Natural killer cell treated with Interleukin-12 subunit alpha and Interleukin-12 subunit beta and Interleukin-15 and Interleukin-18, amount 100 ng/mL, for 72 hours (primary cell): ENCODE measurements at regions not wholly inside any gene's neighbourhood (a gene's known extent, or its start where the extent isn't known, plus 50 kb on each side); places are given as distances from the start of the nearest gene placed in this dataset.

Source experiments
- ATAC-seq, 2 donors: fragments of 150-1000 bp; cut with Tn5 transposase in 1 of 2; sonication (Bioruptor Pico), chemical (Tn5 transposase) in 1 of 2; 2 replicates each; pipeline ENCODE4 v1.10.0; 2021
- DNase-seq: peaks from one replicate; pipeline ENCODE4 v3.0.0; 2022; ENCODE audit warnings: low spot score
- H3K27ac Mint-ChIP-seq, 2 donors: 1 replicate in 1 of 2; 2 replicates in 1 of 2; pipeline ENCODE4 v1.8.0; 2022; ENCODE audit warnings: mixed read lengths in 2 of 2, mild to moderate bottlenecking in 1 of 2, moderate library complexity in 1 of 2
- H3K27me3 Mint-ChIP-seq, 2 donors: 1 replicate in 1 of 2; 2 replicates in 1 of 2; pipeline ENCODE4 v1.8.0; 2022; ENCODE audit warnings: mixed read lengths in 2 of 2
- H3K36me3 Mint-ChIP-seq: one replicate; pipeline ENCODE4 v1.8.0; 2022; ENCODE audit warnings: mixed read lengths
- H3K4me1 Mint-ChIP-seq, 2 donors: 1 replicate in 1 of 2; 2 replicates in 1 of 2; pipeline ENCODE4 v1.8.0; 2022; ENCODE audit warnings: low read depth in 2 of 2, mixed read lengths in 2 of 2, mild to moderate bottlenecking in 1 of 2
- H3K4me3 Mint-ChIP-seq: one replicate; pipeline ENCODE4 v1.8.0; 2022; ENCODE audit warnings: mixed read lengths
- H3K9me3 Mint-ChIP-seq: 2 replicates; pipeline ENCODE4 v1.8.0; 2022; ENCODE audit warnings: mixed read lengths

DNA sequence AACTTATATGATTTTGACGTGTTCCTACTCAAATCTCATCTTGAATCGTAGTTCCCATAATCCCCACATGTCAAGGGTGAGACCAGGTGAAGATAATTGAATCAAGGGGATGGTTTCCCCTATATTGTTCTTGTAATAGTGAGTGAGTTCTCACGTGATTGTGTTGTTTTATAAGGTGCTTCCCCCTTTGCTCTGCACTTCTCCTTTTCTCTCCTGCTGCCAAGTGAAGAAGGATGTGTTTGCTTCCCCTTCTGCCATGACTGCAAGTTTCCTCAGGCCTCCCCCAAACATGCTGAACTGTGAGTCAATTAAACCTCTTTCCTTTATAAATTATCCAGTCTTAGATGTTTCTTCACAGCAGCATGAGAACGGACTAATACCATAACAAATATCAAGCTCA lies 83.2 kb downstream of the MANEA start:
- Mint-ChIP-seq H3K27me3 (no peaks in the 10 kb centered on the region), H3K36me3 (no peaks in the 10 kb centered on the region), H3K27ac (no peak overlapping the region), H3K4me3 (no peak overlapping the region), H3K9me3 (peaks cover 13% of the 10 kb centered on the region), H3K4me1 (no peaks in the 10 kb centered on the region)
- ATAC-seq (no peak), DNase-seq (no peak)

DNA sequence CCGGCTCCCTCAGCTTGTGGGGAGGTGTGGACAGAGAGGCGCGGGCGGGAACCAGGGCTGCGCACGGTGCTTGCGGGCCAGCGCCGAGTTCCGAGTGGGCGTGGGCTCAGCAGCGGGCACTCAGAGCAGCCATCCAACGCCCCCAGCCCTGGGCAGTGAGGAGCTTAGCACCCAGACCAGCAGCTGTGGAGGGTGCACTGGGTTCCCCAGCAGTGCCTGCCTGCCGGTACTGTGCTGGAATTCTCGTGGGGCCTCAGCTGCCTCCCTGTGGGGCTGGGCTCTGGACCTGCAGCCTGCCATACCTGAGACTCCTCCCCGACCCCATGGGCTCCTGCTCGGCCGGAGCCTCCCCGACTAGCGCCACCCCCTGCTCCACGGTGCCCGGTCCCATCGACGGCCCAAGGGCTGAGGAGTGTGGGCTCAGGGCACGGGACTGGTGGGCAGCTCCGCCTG lies 92.7 kb downstream of the MANEA start:
- Mint-ChIP-seq H3K36me3 (no peaks in the 10 kb centered on the region), H3K27me3 (no peaks in the 10 kb centered on the region), H3K4me1 (no peaks in the 10 kb centered on the region), H3K4me3 (no peak overlapping the region), H3K9me3 (peaks cover 7% of the 10 kb centered on the region), H3K27ac (no peak overlapping the region)
- DNase-seq (no peak), ATAC-seq (no peak)

DNA sequence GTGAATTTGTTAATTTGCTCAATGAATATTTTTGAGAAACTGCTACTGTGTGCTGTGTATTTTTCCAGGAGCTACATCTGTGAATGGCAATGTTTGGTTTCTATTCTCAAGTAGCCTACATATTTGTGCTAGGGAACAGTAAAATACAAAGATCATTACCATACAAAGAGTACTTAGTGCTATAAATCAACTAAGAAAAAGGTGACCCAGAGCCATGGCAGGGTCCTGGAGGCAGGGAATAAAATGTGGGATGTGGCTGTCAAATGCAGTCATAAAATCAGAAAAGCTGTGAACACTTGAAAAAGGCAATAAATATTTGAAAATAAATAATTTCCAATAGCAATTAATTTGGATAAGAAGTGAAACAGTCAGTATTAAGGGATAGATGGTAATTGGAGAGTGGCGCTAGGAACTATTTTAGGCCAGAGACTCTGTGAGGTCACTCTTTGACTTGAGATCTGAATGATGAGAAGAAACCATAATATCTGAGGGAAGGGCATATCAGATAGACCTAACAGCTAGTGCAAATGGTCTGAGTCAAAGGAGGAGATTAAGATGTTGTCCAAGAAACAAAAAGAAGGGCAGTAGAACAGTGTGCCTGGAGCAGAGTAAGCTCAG lies 98.8 kb downstream of the MANEA start:
- no peak overlapping the region for H3K27ac Mint-ChIP-seq
- no peaks in the 10 kb centered on the region for H3K36me3 Mint-ChIP-seq
- no peak for DNase-seq
- H3K4me3 Mint-ChIP-seq: no peak overlapping the region
- H3K4me1 Mint-ChIP-seq: no peaks in the 10 kb centered on the region
- H3K27me3 Mint-ChIP-seq: no peaks in the 10 kb centered on the region
- no peak for ATAC-seq
- peaks cover 2% of the 10 kb centered on the region for H3K9me3 Mint-ChIP-seq

DNA sequence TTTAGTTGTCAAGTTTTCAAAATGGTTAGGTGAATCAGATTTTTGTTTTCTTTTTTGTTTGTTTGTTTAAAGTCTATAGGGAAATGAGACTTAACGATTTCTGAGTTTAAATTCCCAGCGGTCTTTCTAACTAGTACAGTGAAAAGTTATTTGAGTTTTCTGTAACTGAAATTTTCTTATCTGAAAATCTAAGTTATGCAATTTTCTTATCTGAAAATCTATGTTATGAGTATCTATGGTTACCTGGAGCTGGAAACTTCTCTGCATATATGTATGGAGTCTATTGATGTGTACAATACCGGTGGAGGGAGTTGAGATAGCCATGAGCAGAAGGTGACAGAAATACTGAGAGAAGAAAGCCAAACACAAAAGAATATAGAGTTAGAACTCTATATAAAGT lies 102.6 kb downstream of the MANEA start:
- Mint-ChIP-seq H3K27me3 (no peaks in the 10 kb centered on the region), H3K36me3 (no peaks in the 10 kb centered on the region), H3K4me1 (no peaks in the 10 kb centered on the region), H3K9me3 (no peaks in the 10 kb centered on the region), H3K27ac (no peak overlapping the region), H3K4me3 (no peak overlapping the region)
- no peak for ATAC-seq
- DNase-seq: no peak

DNA sequence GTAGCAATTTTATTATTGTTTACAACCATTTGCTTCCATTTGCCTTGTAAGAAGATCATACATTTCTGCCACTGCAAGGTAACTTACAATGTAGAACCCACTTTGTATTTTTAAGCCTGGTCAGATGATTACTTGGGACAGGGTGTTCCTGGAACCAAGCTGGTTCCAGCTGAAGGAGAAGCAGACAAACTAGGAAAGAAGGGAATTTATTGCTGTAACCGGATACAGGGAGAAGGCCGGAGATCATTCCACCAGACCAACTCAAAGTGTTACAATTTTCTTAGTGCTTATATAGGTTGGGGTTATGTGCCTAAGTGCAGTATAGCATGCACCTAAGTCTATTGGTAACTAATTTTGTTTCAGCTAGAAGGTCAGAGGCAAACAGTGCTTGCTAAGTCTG lies 104.4 kb downstream of the MANEA start:
- Mint-ChIP-seq H3K27me3 (no peaks in the 10 kb centered on the region), H3K4me1 (no peaks in the 10 kb centered on the region), H3K9me3 (no peaks in the 10 kb centered on the region), H3K27ac (no peak overlapping the region), H3K4me3 (no peak overlapping the region), H3K36me3 (no peaks in the 10 kb centered on the region)
- DNase-seq: no peak
- ATAC-seq: no peak

DNA sequence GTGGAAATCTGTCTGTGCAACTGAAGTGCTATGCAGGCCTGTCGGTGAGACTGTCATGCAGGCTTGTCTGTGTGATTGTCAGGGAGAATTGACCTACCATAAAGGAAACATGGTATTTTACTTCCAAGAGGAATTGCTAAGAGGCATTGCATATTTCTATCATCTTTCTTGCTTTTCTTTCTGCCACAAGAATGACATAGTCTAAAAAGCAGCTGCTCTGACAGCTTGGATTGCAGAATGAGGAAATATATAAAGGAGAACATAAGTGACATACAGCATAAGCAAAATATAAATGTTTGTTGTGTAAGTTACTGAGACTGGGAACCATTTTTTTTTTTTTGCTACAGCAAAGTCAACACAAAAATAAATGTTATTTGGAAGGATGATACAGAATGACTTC lies 105.1 kb downstream of the MANEA start:
- no peaks in the 10 kb centered on the region for H3K4me1 Mint-ChIP-seq

DNA sequence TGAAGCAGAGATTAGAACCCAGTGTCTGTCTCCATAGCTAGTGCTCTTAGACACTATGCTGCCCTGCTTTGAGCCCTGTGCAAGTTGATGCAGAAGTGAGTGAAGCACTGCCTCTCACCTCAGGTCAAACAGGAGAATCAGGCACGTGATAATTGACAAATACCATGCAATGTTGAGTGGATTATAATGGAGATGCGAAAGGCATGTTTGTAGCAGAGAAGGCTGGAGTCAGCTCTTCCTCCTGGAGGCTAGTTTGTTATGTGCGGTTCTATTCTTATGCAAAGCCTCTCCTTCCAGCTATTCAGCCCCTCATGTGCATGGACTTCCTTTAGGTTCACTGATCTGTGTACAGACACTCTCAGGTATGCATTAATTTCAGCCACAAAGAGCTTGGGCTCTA lies 108.5 kb downstream of the MANEA start:
- H3K4me1 Mint-ChIP-seq: no peaks in the 10 kb centered on the region
- peaks cover 5% of the 10 kb centered on the region for H3K9me3 Mint-ChIP-seq
- no peak overlapping the region for H3K4me3 Mint-ChIP-seq
- H3K27ac Mint-ChIP-seq: no peak overlapping the region
- DNase-seq: no peak
- no peak for ATAC-seq
- H3K27me3 Mint-ChIP-seq: no peaks in the 10 kb centered on the region
- H3K36me3 Mint-ChIP-seq: no peaks in the 10 kb centered on the region

More for the DNA sequence above, 105.1 kb downstream of the MANEA start:
- no peak overlapping the region for H3K4me3 Mint-ChIP-seq
- H3K27ac Mint-ChIP-seq: no peak overlapping the region
- H3K36me3 Mint-ChIP-seq: no peaks in the 10 kb centered on the region
- DNase-seq (no peak), ATAC-seq (no peak)
- no peaks in the 10 kb centered on the region for H3K9me3 Mint-ChIP-seq
- H3K27me3 Mint-ChIP-seq: no peaks in the 10 kb centered on the region

DNA sequence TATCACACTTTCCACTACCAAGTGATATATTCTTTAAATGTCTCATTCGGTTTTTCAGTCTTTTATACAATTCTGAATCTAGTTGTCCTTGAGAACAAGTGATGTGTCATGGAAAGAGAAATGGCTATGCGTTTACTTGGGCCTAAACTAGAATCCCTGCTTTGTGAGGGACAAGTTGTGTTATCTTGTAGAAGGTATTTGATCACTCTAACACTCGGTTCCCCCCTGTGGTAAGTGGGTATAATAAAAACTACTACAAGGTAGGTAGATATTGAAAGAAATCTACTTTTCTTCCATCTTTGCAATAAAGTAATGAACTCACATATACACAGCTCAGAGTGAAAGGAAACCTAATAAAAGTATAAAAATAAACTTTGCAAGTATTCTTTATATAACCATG lies 108.9 kb downstream of the MANEA start:
- Mint-ChIP-seq H3K36me3 (no peaks in the 10 kb centered on the region), H3K9me3 (peaks cover 8% of the 10 kb centered on the region), H3K27ac (no peak overlapping the region), H3K27me3 (no peaks in the 10 kb centered on the region), H3K4me1 (no peaks in the 10 kb centered on the region), H3K4me3 (no peak overlapping the region)
- no peak for ATAC-seq
- no peak for DNase-seq

DNA sequence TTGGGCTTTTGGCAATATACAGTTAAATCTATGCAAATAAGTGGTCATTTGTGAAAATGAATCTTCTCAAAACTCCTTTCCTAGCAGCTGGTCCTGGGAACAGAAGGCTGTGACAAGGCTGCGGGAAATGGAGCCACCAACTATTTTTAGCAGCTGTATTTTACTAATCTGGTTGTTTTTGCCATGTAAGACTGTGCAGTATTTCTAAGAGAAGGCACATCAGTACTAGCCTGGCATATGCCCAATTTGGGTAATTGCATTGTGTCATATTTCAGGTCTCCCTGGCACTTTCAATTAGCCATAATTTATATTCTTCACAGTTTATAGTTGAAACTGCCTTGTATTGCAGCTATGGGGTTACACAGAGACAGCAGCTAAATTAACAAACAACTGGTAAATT lies 109.6 kb downstream of the MANEA start:
- no peaks in the 10 kb centered on the region for H3K36me3 Mint-ChIP-seq
- DNase-seq (no peak), ATAC-seq (no peak)
- no peaks in the 10 kb centered on the region for H3K27me3 Mint-ChIP-seq
- no peak overlapping the region for H3K27ac Mint-ChIP-seq
- peaks cover 8% of the 10 kb centered on the region for H3K9me3 Mint-ChIP-seq
- no peaks in the 10 kb centered on the region for H3K4me1 Mint-ChIP-seq
- no peak overlapping the region for H3K4me3 Mint-ChIP-seq

DNA sequence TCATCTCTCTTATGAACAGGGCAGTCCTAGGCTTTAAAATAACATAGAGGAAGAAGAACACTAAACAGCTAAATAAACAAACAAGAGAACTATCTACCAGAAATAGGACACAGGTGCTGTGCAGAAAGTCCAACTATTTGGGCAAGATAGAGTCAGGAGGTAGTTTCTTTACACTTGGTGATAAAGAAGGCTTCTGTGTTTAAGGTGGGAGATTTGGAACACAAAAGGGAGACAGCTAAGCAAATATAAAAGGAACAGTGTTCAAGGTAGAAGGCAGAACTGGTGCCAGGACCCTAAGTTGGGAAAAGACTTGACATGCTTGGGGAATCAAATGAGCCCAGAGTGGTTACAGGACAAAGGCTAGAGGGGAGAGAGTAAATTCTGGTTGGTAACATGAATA lies 110.5 kb downstream of the MANEA start:
- DNase-seq: no peak
- Mint-ChIP-seq H3K36me3 (no peaks in the 10 kb centered on the region), H3K27me3 (no peaks in the 10 kb centered on the region)

DNA sequence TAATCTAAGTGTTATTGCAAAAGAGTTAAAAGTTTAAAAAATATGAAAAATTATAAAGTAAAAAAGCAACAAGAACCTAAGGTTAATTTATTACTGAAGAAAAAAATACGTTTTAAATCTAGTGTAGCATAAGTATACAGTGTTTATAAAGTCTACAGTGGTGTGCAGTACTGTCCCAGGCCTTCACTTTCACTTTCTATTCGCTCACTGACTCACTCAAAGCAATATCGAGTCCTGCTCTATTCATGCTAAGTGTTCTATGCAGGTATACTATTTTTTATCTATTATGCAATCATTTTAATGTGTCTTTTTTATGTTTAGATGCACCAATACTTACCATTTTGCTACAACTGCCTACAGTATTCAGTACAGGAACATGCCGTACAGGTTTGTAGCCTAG lies 113.0 kb downstream of the MANEA start:
- Mint-ChIP-seq H3K9me3 (peaks cover 11% of the 10 kb centered on the region), H3K4me1 (no peaks in the 10 kb centered on the region), H3K27ac (no peak overlapping the region), H3K4me3 (no peak overlapping the region), H3K36me3 (no peaks in the 10 kb centered on the region), H3K27me3 (no peaks in the 10 kb centered on the region)
- ATAC-seq (no peak), DNase-seq (no peak)

More for the DNA sequence above, 110.5 kb downstream of the MANEA start:
- peaks cover 8% of the 10 kb centered on the region for H3K9me3 Mint-ChIP-seq
- no peak overlapping the region for H3K4me3 Mint-ChIP-seq
- ATAC-seq: no peak
- H3K27ac Mint-ChIP-seq: no peak overlapping the region
- H3K4me1 Mint-ChIP-seq: no peaks in the 10 kb centered on the region

DNA sequence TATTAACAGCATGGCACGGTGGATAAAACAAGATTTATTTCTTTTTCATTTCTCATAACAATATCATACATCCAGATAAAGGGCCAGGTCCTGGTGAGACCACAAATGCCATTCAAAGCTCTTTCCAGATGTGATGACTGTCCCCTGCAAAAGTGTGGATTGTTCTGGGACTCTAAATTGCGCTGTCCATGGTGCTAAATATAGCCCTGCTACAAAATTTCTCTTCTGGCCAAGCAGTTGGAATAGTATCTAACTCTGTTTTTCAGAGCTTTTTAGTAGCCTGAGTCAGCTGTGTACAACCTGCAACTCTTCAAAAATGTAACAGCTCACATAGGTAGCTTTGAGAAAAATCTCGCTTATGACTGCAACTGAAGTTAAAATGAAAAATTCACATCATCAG lies 115.8 kb downstream of the MANEA start:
- no peaks in the 10 kb centered on the region for H3K27me3 Mint-ChIP-seq
- ATAC-seq (no peak), DNase-seq (no peak)
- peaks cover 8% of the 10 kb centered on the region for H3K9me3 Mint-ChIP-seq
- no peaks in the 10 kb centered on the region for H3K4me1 Mint-ChIP-seq
- H3K36me3 Mint-ChIP-seq: no peaks in the 10 kb centered on the region
- no peak overlapping the region for H3K27ac Mint-ChIP-seq
- H3K4me3 Mint-ChIP-seq: no peak overlapping the region

DNA sequence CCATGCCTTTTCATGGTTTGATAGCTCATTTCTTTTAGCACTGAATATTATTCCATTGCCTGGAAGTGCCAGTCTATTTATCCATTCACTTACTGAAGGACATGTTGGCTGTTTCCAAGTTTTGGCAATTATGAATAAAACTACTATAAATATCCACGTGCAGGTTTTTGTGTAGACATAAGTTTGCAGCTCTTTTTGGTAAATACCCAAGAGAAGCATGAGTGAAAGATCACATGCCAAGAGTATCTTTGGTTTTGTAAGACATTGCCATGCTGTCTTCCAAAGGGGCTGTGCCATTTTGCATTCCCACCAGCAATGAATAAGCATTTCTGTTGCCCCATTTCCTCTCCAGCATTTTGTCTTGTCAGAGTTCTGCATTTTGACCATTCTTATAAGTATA lies 120.9 kb downstream of the MANEA start:
- Mint-ChIP-seq H3K36me3 (no peaks in the 10 kb centered on the region), H3K9me3 (peaks cover 9% of the 10 kb centered on the region), H3K27ac (no peak overlapping the region), H3K4me1 (no peaks in the 10 kb centered on the region), H3K27me3 (no peaks in the 10 kb centered on the region), H3K4me3 (no peak overlapping the region)
- DNase-seq (no peak), ATAC-seq (no peak)

DNA sequence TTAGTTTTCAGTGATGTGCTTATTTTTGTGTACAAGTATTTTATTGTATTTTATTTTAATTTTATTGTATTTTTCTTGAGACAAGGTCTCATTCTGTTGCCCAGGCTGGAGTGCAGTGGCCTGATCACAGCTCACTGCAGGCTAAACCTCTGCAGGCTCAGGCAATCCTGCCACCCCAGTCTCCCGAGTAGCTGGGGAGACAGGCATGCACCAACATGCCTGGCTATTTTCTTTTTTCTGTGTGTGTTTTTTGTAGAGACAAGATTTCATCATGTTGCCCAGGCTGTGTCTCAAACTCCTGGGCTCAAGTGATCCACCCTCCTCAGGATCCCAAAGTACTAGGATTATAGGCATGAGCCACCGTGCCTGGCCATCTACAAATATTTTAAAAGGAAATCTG lies 146.3 kb downstream of the MANEA start:
- Mint-ChIP-seq H3K4me3 (no peak overlapping the region), H3K4me1 (no peaks in the 10 kb centered on the region)

DNA sequence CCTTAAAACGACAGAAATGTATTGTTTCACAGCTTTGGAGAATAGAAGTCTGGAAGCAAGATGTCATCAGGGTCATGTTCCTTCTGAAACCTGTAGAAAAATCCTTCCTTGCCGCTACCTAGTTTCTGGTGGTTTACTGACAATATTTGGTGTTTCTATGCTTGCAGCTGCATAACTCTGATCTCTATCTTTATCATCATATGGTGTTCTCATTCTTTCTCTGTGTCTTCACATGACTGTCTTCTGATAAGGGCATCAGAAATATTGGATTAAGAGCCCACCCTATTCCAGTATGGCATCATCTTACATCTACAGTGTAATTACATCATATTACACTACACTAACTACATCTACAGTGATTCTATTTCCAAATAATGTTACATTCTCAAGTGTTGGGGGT lies 148.0 kb downstream of the MANEA start:
- peaks cover 3% of the 10 kb centered on the region for H3K9me3 Mint-ChIP-seq
- no peaks in the 10 kb centered on the region for H3K36me3 Mint-ChIP-seq
- no peak overlapping the region for H3K27ac Mint-ChIP-seq
- H3K4me3 Mint-ChIP-seq: no peak overlapping the region
- ATAC-seq (no peak), DNase-seq (no peak)
- no peaks in the 10 kb centered on the region for H3K27me3 Mint-ChIP-seq
- no peaks in the 10 kb centered on the region for H3K4me1 Mint-ChIP-seq

More for the DNA sequence above, 146.3 kb downstream of the MANEA start:
- Mint-ChIP-seq H3K27ac (no peak overlapping the region), H3K9me3 (peaks cover 13% of the 10 kb centered on the region), H3K36me3 (peaks cover 8% of the 10 kb centered on the region), H3K27me3 (no peaks in the 10 kb centered on the region)
- no peak for DNase-seq
- ATAC-seq: no peak
